CD14-positive monocyte (primary cell): ENCODE measurements at regions not wholly inside any gene's neighbourhood (a gene's known extent, or its start where the extent isn't known, plus 50 kb on each side); places are given as distances from the start of the nearest gene placed in this dataset.

Source experiments
- DNase-seq, 3 donors: peaks; one replicate each; pipeline ENCODE4 v3.0.0-alpha.2; 2011 to 2022
- H2AFZ ChIP-seq: 2 replicates; pipeline ENCODE4 v1.6.0; 2012; ENCODE audit warnings: mild to moderate bottlenecking, low read depth, low read length, inconsistent platforms; ENCODE audit not compliant: insufficient read depth, poor library complexity, severe bottlenecking
- H3K27ac ChIP-seq, 2 donors: 1 replicate in 1 of 2; 2 replicates in 1 of 2; pipeline ENCODE4 v1.5.1; 2012 to 2013; ENCODE audit warnings: low read length in 2 of 2, control low read depth in 1 of 2, inconsistent platforms in 1 of 2, low read depth in 1 of 2, mild to moderate bottlenecking in 1 of 2
- H3K27me3 ChIP-seq, 2 donors: one replicate each; pipeline versions ENCODE4 v1.6.0 to v1.6.1; 2011 to 2013; ENCODE audit warnings: low read length in 2 of 2; ENCODE audit not compliant: control insufficient read depth in 2 of 2, insufficient read depth in 2 of 2
- H3K36me3 ChIP-seq, 2 donors: replicated peaks in 1 of 2; 1 replicate in 1 of 2; 2 replicates in 1 of 2; pipeline versions ENCODE4 v1.5.1 to v1.6.1; 2012 to 2013; ENCODE audit warnings: low read length in 2 of 2, control low read depth in 1 of 2, inconsistent platforms in 1 of 2, mild to moderate bottlenecking in 1 of 2; ENCODE audit not compliant: insufficient read depth in 2 of 2, control insufficient read depth in 1 of 2
- H3K4me1 ChIP-seq, 2 donors: 1 replicate in 1 of 2; 2 replicates in 1 of 2; pipeline versions ENCODE4 v1.5.1 to v1.6.1; 2012 to 2013; ENCODE audit warnings: low read length in 2 of 2, control low read depth in 1 of 2, inconsistent platforms in 1 of 2, mild to moderate bottlenecking in 1 of 2, moderate library complexity in 1 of 2; ENCODE audit not compliant: insufficient read depth in 2 of 2, control insufficient read depth in 1 of 2
- H3K4me2 ChIP-seq: replicated peaks from 2 replicates; pipeline ENCODE3; 2012; ENCODE audit warnings: low read length, moderate library complexity, mild to moderate bottlenecking; ENCODE audit not compliant: poor library complexity, severe bottlenecking; ENCODE audit errors: extremely low read depth
- H3K4me3 ChIP-seq, 3 experiments: fragments of 200-600 bp in 1 of 3; sonication (generic) in 1 of 3; replicated peaks in 1 of 3; 1 replicate in 2 of 3; 2 replicates in 1 of 3; pipeline ENCODE4 v1.5.1; 2011 to 2013; ENCODE audit warnings: low read length in 3 of 3, mild to moderate bottlenecking in 3 of 3, control low read depth in 2 of 3, low read depth in 2 of 3, inconsistent platforms in 1 of 3, moderate library complexity in 1 of 3
- H3K79me2 ChIP-seq: 2 replicates; pipeline ENCODE4 v1.6.0; 2012; ENCODE audit warnings: mild to moderate bottlenecking, control low read depth, inconsistent platforms, low read length, moderate library complexity; ENCODE audit not compliant: insufficient read depth
- H3K9ac ChIP-seq: 2 replicates; pipeline ENCODE4 v1.6.0; 2017; ENCODE audit warnings: low read length, mild to moderate bottlenecking; ENCODE audit not compliant: insufficient read depth, poor library complexity, severe bottlenecking
- H3K9me3 ChIP-seq, 2 donors: replicated peaks in 1 of 2; 1 replicate in 1 of 2; 2 replicates in 1 of 2; pipeline versions ENCODE4 v1.5.1 to v1.6.1; 2012 to 2013; ENCODE audit warnings: low read length in 2 of 2, control low read depth in 1 of 2; ENCODE audit not compliant: control insufficient read depth in 1 of 2, insufficient read depth in 1 of 2
- H4K20me1 ChIP-seq: 2 replicates; pipeline ENCODE4 v1.6.0; 2012; ENCODE audit warnings: mild to moderate bottlenecking, low read length, control low read depth, moderate library complexity; ENCODE audit not compliant: insufficient read depth
- H3K27ac Mint-ChIP-seq, 7 donors: one replicate each; pipeline ENCODE4 v1.8.0; 2020; ENCODE audit warnings: mild to moderate bottlenecking in 7 of 7, mixed read lengths in 7 of 7, moderate library complexity in 6 of 7, inconsistent platforms in 2 of 7
- H3K27me3 Mint-ChIP-seq, 3 donors: one replicate each; pipeline ENCODE4 v1.8.0; 2021 to 2022; ENCODE audit warnings: low read depth in 3 of 3, mild to moderate bottlenecking in 3 of 3, mixed read lengths in 3 of 3, moderate library complexity in 3 of 3, inconsistent platforms in 1 of 3
- H3K36me3 Mint-ChIP-seq, 2 donors: one replicate each; pipeline ENCODE4 v1.8.0; 2020; ENCODE audit warnings: mixed read lengths in 2 of 2, inconsistent platforms in 1 of 2, mild to moderate bottlenecking in 1 of 2
- H3K4me1 Mint-ChIP-seq: one replicate; pipeline ENCODE4 v1.8.0; 2020; ENCODE audit warnings: mild to moderate bottlenecking, mixed read lengths
- H3K4me3 Mint-ChIP-seq, 2 donors: one replicate each; pipeline ENCODE4 v1.8.0; 2020; ENCODE audit warnings: mild to moderate bottlenecking in 2 of 2, mixed read lengths in 2 of 2, moderate library complexity in 1 of 2
- H3K9me3 Mint-ChIP-seq, 7 donors: one replicate each; pipeline ENCODE4 v1.8.0; 2020 to 2022; ENCODE audit warnings: mixed read lengths in 7 of 7, mild to moderate bottlenecking in 6 of 7, moderate library complexity in 6 of 7, inconsistent platforms in 2 of 7
- CTCF ChIP-seq: fragments of 200-600 bp; IDR thresholded peaks from one replicate; pipeline ENCODE4 v1.8.0; 2022; ENCODE audit warnings: antibody characterized with exemption, mild to moderate bottlenecking
- WGBS: methylation state at CpG from one replicate; pipeline ENCODE4 v1.1.5; 2013; ENCODE audit warnings: missing lambda C conversion rate; ENCODE audit not compliant: insufficient coverage; 5-methylcytosine and 5-hydroxymethylcytosine counted together
- intact Hi-C, 2 donors: fragments of 100-400 bp; cut with micrococcal nuclease; formaldehyde crosslinking; loops; one replicate each; pipeline versions ENCODE4 v1.15.0 to v1.15.1; 2023

GRCh38 chr15:79702621-79703020 is 194.2 kb downstream of the MTHFS start:
- no peak overlapping the region for H2AFZ ChIP-seq
- Mint-ChIP-seq H3K27me3 (peaks cover 3 to 11% (median 5%) of the 10 kb centered on the region in 3 donors), H3K4me1 (no peaks in the 10 kb centered on the region), H3K36me3 (no peaks in the 10 kb centered on the region), H3K27ac (no peak overlapping the region), H3K4me3 (no peak overlapping the region), H3K9me3 (peaks cover 0 to 3% (median 0%) of the 10 kb centered on the region in 7 donors)
- H3K27me3 ChIP-seq = peaks cover 0 to 3% of the 10 kb centered on the region in 2 donors
- H3K79me2 ChIP-seq = no peaks in the 10 kb centered on the region
- H3K9ac ChIP-seq = no peak overlapping the region
- no peak for DNase-seq
- no peak for TF ChIP-seq CTCF
- 100% methylated on average over 1 of the region's 1 CpG for WGBS
- no peak overlapping the region for H3K27ac ChIP-seq
- no peaks in the 10 kb centered on the region for H3K36me3 ChIP-seq
- no peaks in the 10 kb centered on the region for H3K4me1 ChIP-seq
- H4K20me1 ChIP-seq = no peaks in the 10 kb centered on the region
- no peaks in the 10 kb centered on the region for H3K9me3 ChIP-seq
- H3K4me2 ChIP-seq = no peak overlapping the region
- H3K4me3 ChIP-seq = no peak overlapping the region
- intact Hi-C loops = no loop called here

GRCh38 chr15:79721256-79721655 is 175.6 kb downstream of the MTHFS start:
- H3K36me3 Mint-ChIP-seq = no peaks in the 10 kb centered on the region
- 80% methylated on average over 1 of the region's 1 CpG for WGBS

More at GRCh38 chr15:79721256-79721655, 175.6 kb downstream of the MTHFS start:
- H3K9me3 ChIP-seq = no peaks in the 10 kb centered on the region
- no peak overlapping the region for H3K4me3 ChIP-seq
- H3K27ac ChIP-seq = no peak overlapping the region
- peaks cover 0 to 5% (median 0%) of the 10 kb centered on the region in 7 donors for H3K9me3 Mint-ChIP-seq
- H2AFZ ChIP-seq = no peak overlapping the region
- intact Hi-C loops = no loop called here
- H3K4me3 Mint-ChIP-seq = no peak overlapping the region
- peaks cover 0 to 12% of the 10 kb centered on the region in 2 donors for H3K4me1 ChIP-seq
- H3K27ac Mint-ChIP-seq = no peak overlapping the region
- H3K27me3 ChIP-seq = no peaks in the 10 kb centered on the region
- H3K79me2 ChIP-seq = no peaks in the 10 kb centered on the region
- H3K36me3 ChIP-seq = no peaks in the 10 kb centered on the region
- peaks cover 2 to 12% (median 10%) of the 10 kb centered on the region in 3 donors for H3K27me3 Mint-ChIP-seq
- H3K4me2 ChIP-seq = no peak overlapping the region
- TF ChIP-seq CTCF = no peak
- no peak overlapping the region for H3K9ac ChIP-seq
- H4K20me1 ChIP-seq = no peaks in the 10 kb centered on the region
- DNase-seq = no peak
- H3K4me1 Mint-ChIP-seq = peaks cover 9% of the 10 kb centered on the region
